K562 (cell line): ENCODE measurements at regions not wholly inside any gene's neighbourhood (a gene's known extent, or its start where the extent isn't known, plus 50 kb on each side); places are given as distances from the start of the nearest gene placed in this dataset.

Source experiments
- ATAC-seq: fragments of 200-7000 bp; cut with Tn5 transposase; 3 replicates; pipeline ENCODE4 v1.9.1; 2020; ENCODE audit warnings: moderate library complexity
- BruUV-seq: library from RNA; stranded (reverse); fragments of 400-500 nt; replicated peaks from 2 replicates; lab custom pipeline; 2021; lab: Mats Ljungman, UMichigan
- CTCF ChIA-PET: fragments of 300-600 bp; formaldehyde crosslinking; extraction: SDS; loops from one replicate; lab custom pipeline; 2021; ENCODE audit warnings: low intra/inter-chr PET ratio; lab: Yijun Ruan, JAX
- POLR2A ChIA-PET: fragments of 300-600, 350-650 bp; sonication (Branson Sonifier 250); formaldehyde crosslinking; extraction: SDS; loops from one replicate; lab custom pipeline; 2021; ENCODE audit warnings: antibody characterized with exemption, inconsistent platforms; lab: Yijun Ruan, JAX
- DNase-seq, 4 experiments: peaks; one replicate each; pipeline versions ENCODE4 v3.0.0 to v3.0.0-alpha.2; 2011 to 2018; ENCODE audit warnings: low spot score in 3 of 4, mixed read lengths in 3 of 4; ENCODE audit errors: extremely low read depth in 1 of 4
- FAIRE-seq: peaks from 2 replicates; lab custom pipeline; 2011; peaks lifted over from hg19 to GRCh38; lab: Jason Lieb, UNC
- H2AFZ ChIP-seq: 2 replicates; pipeline ENCODE4 v1.6.0; 2011; ENCODE audit warnings: low read depth, low read length, control low read depth, inconsistent platforms
- H3K27ac ChIP-seq: fragments of 200-600 bp; 3 replicates; pipeline ENCODE4 v1.8.0; 2011; ENCODE audit warnings: low read depth, mild to moderate bottlenecking, control low read depth, inconsistent platforms, low read length, moderate library complexity, mixed read lengths; ENCODE audit errors: extremely low read depth
- H3K27me3 ChIP-seq, 2 experiments: fragments of 300-600 bp in 1 of 2; 2 replicates in 1 of 2; 3 replicates in 1 of 2; pipeline versions ENCODE4 v1.6.0 to v1.8.0; 2011; ENCODE audit warnings: inconsistent platforms in 2 of 2, low read length in 2 of 2, mild to moderate bottlenecking in 1 of 2, mixed read lengths in 1 of 2, moderate library complexity in 1 of 2; ENCODE audit not compliant: control insufficient read depth in 2 of 2, insufficient read depth in 2 of 2
- H3K36me3 ChIP-seq: fragments of 300-600 bp; 3 replicates; pipeline ENCODE4 v1.8.0; 2011; ENCODE audit warnings: mild to moderate bottlenecking, low read length, inconsistent platforms; ENCODE audit not compliant: control insufficient read depth, insufficient read depth
- H3K4me1 ChIP-seq, 2 experiments: fragments of 200-600 bp in 1 of 2; replicated peaks in 1 of 2; 2 replicates in 1 of 2; 3 replicates in 1 of 2; pipeline versions ENCODE4 v1.5.1 to v1.8.0; 2011; ENCODE audit warnings: inconsistent platforms in 2 of 2, low read length in 2 of 2, mild to moderate bottlenecking in 1 of 2, mixed read lengths in 1 of 2, moderate library complexity in 1 of 2; ENCODE audit not compliant: control insufficient read depth in 2 of 2, insufficient read depth in 2 of 2
- H3K4me2 ChIP-seq: 2 replicates; pipeline ENCODE4 v1.6.1; 2011; ENCODE audit warnings: low read length, control low read depth, inconsistent platforms, mixed read lengths; ENCODE audit not compliant: insufficient read depth
- H3K4me3 ChIP-seq: fragments of 200-600 bp; sonication (generic), shearing (Covaris generic); 2 replicates; pipeline ENCODE4 v1.5.1; 2016; ENCODE audit warnings: control low read depth, inconsistent platforms
- H3K79me2 ChIP-seq: fragments of 200-600 bp; 3 replicates; pipeline ENCODE4 v1.8.0; 2011; ENCODE audit warnings: low read length, inconsistent platforms; ENCODE audit not compliant: control insufficient read depth, insufficient read depth
- H3K9ac ChIP-seq, 2 experiments: 2 replicates each; pipeline versions ENCODE4 v1.6.0 to v1.6.1; 2011; ENCODE audit warnings: low read depth in 2 of 2, low read length in 2 of 2, control low read depth in 1 of 2, inconsistent platforms in 1 of 2, mild to moderate bottlenecking in 1 of 2, mixed read lengths in 1 of 2; ENCODE audit not compliant: insufficient read depth in 1 of 2
- H3K9me1 ChIP-seq: one replicate; pipeline ENCODE4 v1.6.0; 2011; ENCODE audit warnings: inconsistent platforms, mild to moderate bottlenecking, low read length, moderate library complexity; ENCODE audit not compliant: control insufficient read depth, insufficient read depth
- H3K9me3 ChIP-seq: replicated peaks from 2 replicates; pipeline ENCODE4 v1.5.1; 2011; ENCODE audit warnings: low read depth, low read length, inconsistent platforms; ENCODE audit not compliant: control insufficient read depth, insufficient read depth
- H4K20me1 ChIP-seq: replicated peaks from 2 replicates; pipeline ENCODE4 v1.6.1; 2011; ENCODE audit warnings: low read length, inconsistent platforms, mixed read lengths; ENCODE audit not compliant: control insufficient read depth, insufficient read depth
- EHMT2 ChIP-seq: fragments of 450-650 bp; IDR thresholded peaks from 2 replicates; pipeline ENCODE4 v1.6.1; 2018; ENCODE audit warnings: antibody characterized with exemption
- PTBP1 ChIP-seq: fragments of 200-400 bp; formaldehyde crosslinking; IDR thresholded peaks from 2 replicates; pipeline ENCODE4 v1.6.1; 2017; ENCODE audit warnings: low read depth, low read length
- RAD51 ChIP-seq: fragments of 450-650 bp; IDR thresholded peaks from 2 replicates; pipeline ENCODE4 v1.7.1; 2016; ENCODE audit warnings: low read depth, mild to moderate bottlenecking, borderline replicate concordance
- ZMIZ1 ChIP-seq, 2 experiments: fragments of 150-350 bp in 1 of 2; IDR thresholded peaks; 2 replicates each; pipeline ENCODE4 v1.6.1; 2012 to 2016; ENCODE audit warnings: low read depth in 2 of 2, low read length in 2 of 2, mild to moderate bottlenecking in 1 of 2, moderate library complexity in 1 of 2
- ZNF316 ChIP-seq: fragments of 450-650 bp; IDR thresholded peaks from 2 replicates; pipeline ENCODE4 v1.6.1; 2016
- ZNF75A ChIP-seq: fragments of 450-650 bp; formaldehyde crosslinking; IDR thresholded peaks from 2 replicates; pipeline ENCODE4 v1.4.0; 2020; ENCODE audit warnings: mild to moderate bottlenecking
- WGBS: fragments of 100-300 bp; shearing (Covaris generic); methylation state at CpG from one replicate; pipeline ENCODE4 v1.1.6; 2016; ENCODE audit warnings: low coverage, mixed read lengths; ENCODE audit not compliant: insufficient coverage; ENCODE audit errors: missing lambda C conversion rate; 5-methylcytosine and 5-hydroxymethylcytosine counted together
- in situ Hi-C: fragments of 300-500 bp; cut with MboI; formaldehyde crosslinking; loops from 4 replicates; pipeline ENCODE4 v1.15.0; 2018; ENCODE audit warnings: inconsistent platforms, mixed read lengths
- intact Hi-C: fragments of 100-400 bp; cut with micrococcal nuclease; formaldehyde crosslinking; loops from 2 replicates; pipeline ENCODE4 v1.14.2; 2022
- TF ChIP-seq, protein P1 (sequence below): sonication (generic); formaldehyde crosslinking; IDR thresholded peaks from 2 replicates; pipeline ENCODE4 v1.8.0; 2023; ENCODE audit warnings: mild to moderate bottlenecking, missing genetic modification reagents

- 0% methylated on average over 3 of the region's 3 CpGs for WGBS
- Histone ChIP-seq H3K4me1 (no peaks in the 10 kb centered on the region), H4K20me1 (no peaks in the 10 kb centered on the region), H3K4me3 (no peak overlapping the region), H3K4me2 (no peak overlapping the region), H3K27me3 (no peaks in the 10 kb centered on the region), H3K27ac (no peak overlapping the region), H3K36me3 (no peaks in the 10 kb centered on the region), H3K79me2 (no peaks in the 10 kb centered on the region), H3K9ac (no peak overlapping the region), H2AFZ (no peak overlapping the region)
- ChIA-PET CTCF (no interaction called here), POLR2A (interaction anchor here (0.6 kb wide), 1 partner anchor 37 kb away, joined by 3 read pairs; no protein-coding TSS in a partner anchor)
- DNase-seq = no peak
- no peak for ATAC-seq
- FAIRE-seq = no peak
- intact Hi-C loops = no loop called here
- TF ChIP-seq ZNF75A (no peak), PTBP1 (no peak), ZMIZ1 (IDR thresholded peaks at IDR 0.05; ENCODE audit: low read depth in 2 of 2, low read length in 2 of 2) (no peak), ZNF316 (no peak), RAD51 (no peak), EHMT2 (no peak)
- TF ChIP-seq, protein P1, sequence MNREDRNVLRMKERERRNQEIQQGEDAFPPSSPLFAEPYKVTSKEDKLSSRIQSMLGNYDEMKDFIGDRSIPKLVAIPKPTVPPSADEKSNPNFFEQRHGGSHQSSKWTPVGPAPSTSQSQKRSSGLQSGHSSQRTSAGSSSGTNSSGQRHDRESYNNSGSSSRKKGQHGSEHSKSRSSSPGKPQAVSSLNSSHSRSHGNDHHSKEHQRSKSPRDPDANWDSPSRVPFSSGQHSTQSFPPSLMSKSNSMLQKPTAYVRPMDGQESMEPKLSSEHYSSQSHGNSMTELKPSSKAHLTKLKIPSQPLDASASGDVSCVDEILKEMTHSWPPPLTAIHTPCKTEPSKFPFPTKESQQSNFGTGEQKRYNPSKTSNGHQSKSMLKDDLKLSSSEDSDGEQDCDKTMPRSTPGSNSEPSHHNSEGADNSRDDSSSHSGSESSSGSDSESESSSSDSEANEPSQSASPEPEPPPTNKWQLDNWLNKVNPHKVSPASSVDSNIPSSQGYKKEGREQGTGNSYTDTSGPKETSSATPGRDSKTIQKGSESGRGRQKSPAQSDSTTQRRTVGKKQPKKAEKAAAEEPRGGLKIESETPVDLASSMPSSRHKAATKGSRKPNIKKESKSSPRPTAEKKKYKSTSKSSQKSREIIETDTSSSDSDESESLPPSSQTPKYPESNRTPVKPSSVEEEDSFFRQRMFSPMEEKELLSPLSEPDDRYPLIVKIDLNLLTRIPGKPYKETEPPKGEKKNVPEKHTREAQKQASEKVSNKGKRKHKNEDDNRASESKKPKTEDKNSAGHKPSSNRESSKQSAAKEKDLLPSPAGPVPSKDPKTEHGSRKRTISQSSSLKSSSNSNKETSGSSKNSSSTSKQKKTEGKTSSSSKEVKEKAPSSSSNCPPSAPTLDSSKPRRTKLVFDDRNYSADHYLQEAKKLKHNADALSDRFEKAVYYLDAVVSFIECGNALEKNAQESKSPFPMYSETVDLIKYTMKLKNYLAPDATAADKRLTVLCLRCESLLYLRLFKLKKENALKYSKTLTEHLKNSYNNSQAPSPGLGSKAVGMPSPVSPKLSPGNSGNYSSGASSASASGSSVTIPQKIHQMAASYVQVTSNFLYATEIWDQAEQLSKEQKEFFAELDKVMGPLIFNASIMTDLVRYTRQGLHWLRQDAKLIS (CRISPR knock-in tag) = no peak
- TF ChIP-seq, all 486 proteins: peak for 0
- no peaks in the 10 kb centered on the region for H3K9me3 ChIP-seq
- no peaks in the 10 kb centered on the region for H3K9me1 ChIP-seq
- in situ Hi-C loops = no loop called here
- no TSS peak for BruUV-seq
Observed at GRCh38 chr6:113662093-113662665, 195.0 kb upstream of the MARCKS start.
